Panc1 (cell line): ENCODE measurements at regions not wholly inside any gene's neighbourhood (a gene's known extent, or its start where the extent isn't known, plus 50 kb on each side); places are given as distances from the start of the nearest gene placed in this dataset.

ENCODE experiments used
- POLR2AphosphoS5 ChIP-seq: IDR thresholded peaks from 2 replicates; pipeline ENCODE4 v1.6.1; 2012; ENCODE audit warnings: mild to moderate bottlenecking, low read depth, low read length, moderate library complexity
- TF ChIP-seq, protein P1 (sequence below): fragments of 450-650 bp; IDR thresholded peaks from 2 replicates; pipeline ENCODE4 v1.5.1; 2017; ENCODE audit warnings: mild to moderate bottlenecking

DNA sequence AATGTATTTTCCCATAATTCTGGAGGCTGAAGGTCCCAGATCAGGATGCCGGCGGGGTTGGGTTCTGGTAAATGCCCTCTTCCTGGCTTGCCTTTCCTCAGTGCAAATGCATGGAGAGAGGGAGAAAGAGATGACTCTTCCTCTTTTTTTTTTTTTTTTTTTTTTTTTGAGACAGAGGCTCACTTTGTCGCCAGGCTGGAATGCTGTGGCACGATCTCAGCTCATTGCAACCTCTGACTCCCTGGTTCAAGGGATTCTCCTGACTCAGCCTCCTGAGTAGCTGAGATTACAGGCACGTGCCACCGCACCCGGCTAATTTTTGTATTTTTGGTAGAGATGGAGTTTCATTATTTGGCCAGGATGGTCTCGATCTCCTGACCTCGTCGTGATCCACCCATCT, 300.0 kb upstream of the TAS2R1 start:
- TF ChIP-seq, protein P1, sequence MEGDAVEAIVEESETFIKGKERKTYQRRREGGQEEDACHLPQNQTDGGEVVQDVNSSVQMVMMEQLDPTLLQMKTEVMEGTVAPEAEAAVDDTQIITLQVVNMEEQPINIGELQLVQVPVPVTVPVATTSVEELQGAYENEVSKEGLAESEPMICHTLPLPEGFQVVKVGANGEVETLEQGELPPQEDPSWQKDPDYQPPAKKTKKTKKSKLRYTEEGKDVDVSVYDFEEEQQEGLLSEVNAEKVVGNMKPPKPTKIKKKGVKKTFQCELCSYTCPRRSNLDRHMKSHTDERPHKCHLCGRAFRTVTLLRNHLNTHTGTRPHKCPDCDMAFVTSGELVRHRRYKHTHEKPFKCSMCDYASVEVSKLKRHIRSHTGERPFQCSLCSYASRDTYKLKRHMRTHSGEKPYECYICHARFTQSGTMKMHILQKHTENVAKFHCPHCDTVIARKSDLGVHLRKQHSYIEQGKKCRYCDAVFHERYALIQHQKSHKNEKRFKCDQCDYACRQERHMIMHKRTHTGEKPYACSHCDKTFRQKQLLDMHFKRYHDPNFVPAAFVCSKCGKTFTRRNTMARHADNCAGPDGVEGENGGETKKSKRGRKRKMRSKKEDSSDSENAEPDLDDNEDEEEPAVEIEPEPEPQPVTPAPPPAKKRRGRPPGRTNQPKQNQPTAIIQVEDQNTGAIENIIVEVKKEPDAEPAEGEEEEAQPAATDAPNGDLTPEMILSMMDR: no peak
- TF ChIP-seq POLR2AphosphoS5: no peak
